ENCODE measurements at regions not wholly inside any gene's neighbourhood (a gene's known extent, or its start where the extent isn't known, plus 50 kb on each side); places are given as distances from the start of the nearest gene placed in this dataset.

DNA sequence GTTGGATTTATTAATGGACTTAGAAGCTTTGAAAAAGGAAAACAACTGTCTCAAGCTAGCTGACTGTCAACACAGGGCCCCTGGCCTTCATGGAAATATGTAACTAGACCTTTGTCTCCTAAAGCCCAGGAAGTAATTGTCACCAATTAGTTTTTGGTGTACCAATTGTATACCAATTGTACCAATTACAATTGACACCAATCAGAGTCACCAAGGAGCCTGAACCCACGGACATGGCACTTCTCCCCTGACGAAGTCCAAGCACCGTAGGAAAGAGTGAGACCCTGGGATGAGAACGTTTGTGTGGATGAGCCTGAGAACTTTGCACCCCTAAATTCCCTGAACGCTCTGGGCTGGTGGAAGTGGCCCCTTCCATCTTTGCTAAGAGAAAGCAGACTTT lies 129.0 kb downstream of the ENGASE start:
- TF ChIP-seq, protein P1, sequence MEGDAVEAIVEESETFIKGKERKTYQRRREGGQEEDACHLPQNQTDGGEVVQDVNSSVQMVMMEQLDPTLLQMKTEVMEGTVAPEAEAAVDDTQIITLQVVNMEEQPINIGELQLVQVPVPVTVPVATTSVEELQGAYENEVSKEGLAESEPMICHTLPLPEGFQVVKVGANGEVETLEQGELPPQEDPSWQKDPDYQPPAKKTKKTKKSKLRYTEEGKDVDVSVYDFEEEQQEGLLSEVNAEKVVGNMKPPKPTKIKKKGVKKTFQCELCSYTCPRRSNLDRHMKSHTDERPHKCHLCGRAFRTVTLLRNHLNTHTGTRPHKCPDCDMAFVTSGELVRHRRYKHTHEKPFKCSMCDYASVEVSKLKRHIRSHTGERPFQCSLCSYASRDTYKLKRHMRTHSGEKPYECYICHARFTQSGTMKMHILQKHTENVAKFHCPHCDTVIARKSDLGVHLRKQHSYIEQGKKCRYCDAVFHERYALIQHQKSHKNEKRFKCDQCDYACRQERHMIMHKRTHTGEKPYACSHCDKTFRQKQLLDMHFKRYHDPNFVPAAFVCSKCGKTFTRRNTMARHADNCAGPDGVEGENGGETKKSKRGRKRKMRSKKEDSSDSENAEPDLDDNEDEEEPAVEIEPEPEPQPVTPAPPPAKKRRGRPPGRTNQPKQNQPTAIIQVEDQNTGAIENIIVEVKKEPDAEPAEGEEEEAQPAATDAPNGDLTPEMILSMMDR (IDR thresholded peaks at IDR 0.05; ENCODE audit: insufficient read depth, low read depth, low read length, missing control alignments) = no peak
- no peak overlapping the region for H3K4me3 ChIP-seq (ENCODE audit: low read length)
- no peak for DNase-seq (ENCODE audit: low read depth)

DNA sequence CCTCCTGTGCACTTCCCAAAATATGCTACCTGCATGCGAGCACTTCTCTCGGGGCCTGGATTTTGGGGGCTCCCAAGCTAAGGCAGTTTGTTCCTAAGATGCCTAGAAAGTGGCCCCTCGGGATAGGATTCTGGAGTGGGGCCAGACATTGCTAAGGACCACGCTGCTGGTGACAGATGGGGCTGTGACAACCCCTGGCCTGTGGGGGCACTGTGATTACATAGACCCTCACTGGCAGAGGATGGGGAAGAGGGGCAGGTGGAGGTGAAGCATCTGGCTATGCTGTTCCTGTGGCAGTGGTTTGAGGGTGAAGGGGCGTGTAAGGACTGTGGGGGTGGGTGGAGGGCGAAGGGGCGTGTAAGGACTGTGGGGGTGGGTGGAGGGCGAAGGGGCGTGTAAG lies 128.4 kb downstream of the ENGASE start:
- no peak overlapping the region for H3K4me3 ChIP-seq (ENCODE audit: low read length)
- TF ChIP-seq, protein P1 (IDR thresholded peaks at IDR 0.05; ENCODE audit: insufficient read depth, low read depth, low read length, missing control alignments) = no peak
- DNase-seq (ENCODE audit: low read depth) = no peak

DNA sequence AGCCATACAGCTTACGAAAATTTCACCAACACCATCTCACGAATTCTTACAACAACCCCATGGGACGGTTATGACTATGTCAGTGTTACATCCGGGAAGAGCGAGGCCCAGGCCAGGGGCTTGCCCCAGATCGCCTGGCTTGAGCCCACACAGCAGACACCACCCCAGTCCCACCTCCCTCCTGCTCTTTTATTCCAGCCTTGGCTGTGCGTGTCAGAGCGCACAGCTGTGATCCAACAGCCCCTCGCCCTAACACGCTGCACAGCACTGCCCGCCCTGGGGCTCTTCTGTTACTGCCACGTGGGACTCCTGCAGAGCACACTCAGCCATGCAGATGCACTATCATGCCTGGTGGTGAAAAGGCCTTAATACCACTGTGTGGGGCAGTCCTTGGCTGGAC lies 127.9 kb downstream of the ENGASE start:
- TF ChIP-seq, protein P1 (IDR thresholded peaks at IDR 0.05; ENCODE audit: insufficient read depth, low read depth, low read length, missing control alignments) = no peak
- no peak for DNase-seq (ENCODE audit: low read depth)
- no peak overlapping the region for H3K4me3 ChIP-seq (ENCODE audit: low read length)

DNA sequence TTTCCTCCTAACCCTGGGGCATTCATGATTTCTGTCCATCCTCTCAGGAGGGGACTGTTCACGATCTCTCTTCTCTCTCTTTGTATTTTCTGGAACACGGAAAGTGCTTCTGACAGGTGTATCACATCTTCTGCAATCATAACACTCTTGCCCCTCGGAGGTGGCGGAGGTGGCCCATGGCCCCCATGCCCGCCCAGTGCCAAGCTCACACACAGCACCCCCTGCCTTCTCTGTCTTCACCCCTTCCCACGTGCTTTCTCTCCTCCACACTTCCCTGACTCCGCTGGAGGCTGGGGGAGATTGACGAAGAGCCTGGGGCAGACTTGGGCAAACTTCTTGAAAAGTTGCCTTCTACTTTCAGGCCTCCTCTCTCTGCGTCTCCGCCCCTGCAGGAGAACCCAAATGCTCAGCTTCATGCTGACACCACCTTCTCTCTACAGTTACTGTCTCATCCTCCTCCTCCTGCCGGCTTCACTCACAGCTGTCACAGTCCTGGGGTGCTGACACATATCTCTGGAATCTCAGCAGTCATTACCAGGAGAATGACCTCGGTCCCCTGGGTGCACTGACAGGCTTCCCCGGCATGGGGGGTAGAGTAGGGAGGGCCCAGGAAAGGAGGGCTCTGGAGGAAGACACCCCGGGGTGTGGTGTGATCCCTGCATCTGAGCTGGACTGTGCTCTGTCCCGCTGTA lies 127.1 kb downstream of the ENGASE start:
- DNase-seq (ENCODE audit: low read depth) = peak; percentile 27
- TF ChIP-seq, protein P1 (IDR thresholded peaks at IDR 0.05; ENCODE audit: insufficient read depth, low read depth, low read length, missing control alignments) = no peak
- H3K4me3 ChIP-seq (ENCODE audit: low read length) = no peak overlapping the region

DNA sequence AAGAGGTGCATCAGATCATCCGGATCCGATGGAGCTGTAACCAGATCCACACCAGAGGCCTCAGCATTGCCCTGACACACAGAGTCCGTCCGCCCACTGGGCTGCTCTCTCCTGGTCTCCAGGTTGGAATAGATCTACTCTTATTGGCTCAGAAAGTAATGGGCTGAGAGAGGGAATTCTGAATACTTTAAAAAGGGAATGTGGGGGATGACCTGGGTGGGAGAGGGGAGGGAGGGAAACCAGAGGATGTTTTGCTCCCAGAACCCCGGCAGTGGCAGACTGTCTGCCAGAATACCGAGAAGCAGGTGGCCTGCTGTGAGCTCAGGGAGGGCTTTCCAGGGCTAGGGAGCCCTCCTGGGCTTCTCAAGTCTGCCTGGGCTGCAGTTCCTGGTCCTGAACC lies 126.5 kb downstream of the ENGASE start:
- TF ChIP-seq, protein P1 (IDR thresholded peaks at IDR 0.05; ENCODE audit: insufficient read depth, low read depth, low read length, missing control alignments) = no peak
- no peak overlapping the region for H3K4me3 ChIP-seq (ENCODE audit: low read length)
- no peak for DNase-seq (ENCODE audit: low read depth)

DNA sequence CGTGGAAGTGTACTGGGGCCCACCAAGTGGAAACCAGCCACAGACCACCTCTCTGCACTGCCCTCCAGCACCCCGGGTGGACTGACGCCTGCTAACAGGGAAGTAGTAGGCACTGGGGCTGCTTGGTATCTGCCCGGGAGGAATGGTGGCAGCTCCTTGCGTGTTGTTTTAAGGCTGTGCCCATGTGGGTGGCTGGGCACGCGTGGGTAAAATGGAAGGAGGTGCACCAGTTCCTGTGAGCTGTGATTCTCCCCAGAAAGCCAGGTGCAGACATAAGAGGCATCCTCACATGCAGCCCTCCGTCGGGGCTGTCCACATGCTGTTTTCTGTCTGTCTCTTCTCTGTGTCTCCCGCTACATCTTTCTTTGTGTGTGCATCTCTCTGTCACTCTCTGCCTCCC lies 122.3 kb downstream of the ENGASE start:
- DNase-seq (ENCODE audit: low read depth) = no peak
- H3K4me3 ChIP-seq (ENCODE audit: low read length) = no peak overlapping the region
- TF ChIP-seq, protein P1 (IDR thresholded peaks at IDR 0.05; ENCODE audit: insufficient read depth, low read depth, low read length, missing control alignments) = no peak
